COLO668 (cell line): ENCODE measurements at regions not wholly inside any gene's neighbourhood (a gene's known extent, or its start where the extent isn't known, plus 50 kb on each side); places are given as distances from the start of the nearest gene placed in this dataset.

Experiments
- DNase-seq: peaks from one replicate; lab custom pipeline; 2025; ENCODE audit not compliant: unreplicated experiment; lab: John Stamatoyannopoulos, UW

- DNase-seq: no peak
These were observed 260.8 kb upstream of the RRP15 start for GRCh38 chr1:218024211-218024720.

- no peak for DNase-seq
These were observed 259.6 kb upstream of the RRP15 start for GRCh38 chr1:218025454-218025853.

GRCh38 chr1:218027152-218027551 is 257.9 kb upstream of the RRP15 start:
- DNase-seq: no peak

GRCh38 chr1:218030846-218031245 is 254.2 kb upstream of the RRP15 start:
- DNase-seq: no peak

- no peak for DNase-seq
These were observed 253.2 kb upstream of the RRP15 start for GRCh38 chr1:218031901-218032300.

GRCh38 chr1:218034468-218034867 is 250.6 kb upstream of the RRP15 start:
- DNase-seq: no peak

DNA sequence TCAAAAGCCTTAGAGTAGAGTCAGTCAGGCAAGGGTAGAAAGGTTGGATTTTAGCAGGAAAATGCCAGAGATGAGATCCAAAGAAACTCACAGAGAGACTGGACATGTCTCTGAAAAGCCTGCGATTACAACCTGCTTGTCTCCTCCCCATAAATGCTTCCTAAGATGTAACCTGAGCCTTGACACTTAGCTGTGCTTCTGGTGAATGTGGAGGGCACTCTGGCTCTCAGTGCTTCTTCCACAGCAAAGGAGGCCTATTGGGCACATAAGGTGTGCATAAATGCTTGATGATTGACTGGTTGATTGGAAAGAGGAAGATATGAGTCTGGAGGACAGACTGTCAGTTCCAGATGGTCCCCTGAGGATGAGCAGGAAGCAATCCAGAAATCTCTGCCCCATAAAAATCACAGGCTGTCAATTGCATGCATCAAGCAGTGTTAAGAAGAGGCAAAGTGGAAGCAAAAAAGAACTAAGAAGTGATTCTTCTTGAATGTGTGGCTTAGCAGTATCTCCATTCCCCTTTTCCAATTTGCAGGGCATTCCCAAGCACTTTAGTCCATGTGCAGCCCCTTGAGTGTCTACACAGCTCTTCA is 236.2 kb upstream of the RRP15 start:
- no peak for DNase-seq

DNA sequence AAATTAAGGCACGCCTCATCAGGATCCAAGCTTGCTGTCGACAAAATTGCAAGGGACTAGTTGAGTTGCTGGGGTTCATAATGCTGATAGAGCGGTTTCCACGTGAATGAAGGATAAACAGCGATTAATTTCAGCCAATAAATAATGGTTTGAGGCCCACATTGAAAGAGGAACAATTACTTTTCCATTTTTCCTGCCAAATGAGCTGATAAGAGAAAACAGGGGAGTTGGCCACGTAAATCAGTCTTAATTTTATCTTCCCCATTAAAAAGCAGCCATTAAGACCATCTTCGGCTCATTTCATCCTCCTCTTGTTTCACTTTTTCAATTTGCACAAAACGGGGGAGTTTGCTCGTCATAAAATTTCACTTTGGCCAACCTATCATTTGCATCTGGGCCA is 235.5 kb upstream of the RRP15 start:
- DNase-seq: no peak

GRCh38 chr1:218058730-218059129 is 226.4 kb upstream of the RRP15 start:
- no peak for DNase-seq

- DNase-seq: no peak
These were observed 220.7 kb upstream of the RRP15 start for GRCh38 chr1:218064426-218064825.

- DNase-seq: no peak
These were observed 218.8 kb upstream of the RRP15 start for GRCh38 chr1:218066332-218066731.

GRCh38 chr1:218068241-218068640 is 216.9 kb upstream of the RRP15 start:
- DNase-seq: no peak

DNA sequence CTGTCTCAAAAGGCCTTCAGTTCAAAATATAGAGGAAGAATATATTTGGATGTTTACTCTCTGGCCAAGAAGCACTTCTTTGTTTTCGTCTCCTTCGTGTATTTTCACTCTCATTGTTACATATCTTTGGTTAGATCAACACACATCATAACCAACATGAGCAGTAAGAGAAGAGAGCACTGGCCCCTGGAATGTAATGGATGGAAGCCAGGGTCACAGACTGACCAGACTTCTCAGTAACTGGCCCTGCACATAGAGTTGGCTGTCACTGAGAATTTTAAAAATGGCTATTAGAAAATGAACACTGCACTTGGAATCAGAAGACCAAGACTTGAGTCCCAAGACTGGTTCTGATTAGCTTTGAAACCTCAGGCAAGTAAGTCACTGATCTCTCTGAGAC is 215.9 kb upstream of the RRP15 start:
- no peak for DNase-seq

GRCh38 chr1:218073062-218073461 is 212.0 kb upstream of the RRP15 start:
- no peak for DNase-seq

DNA sequence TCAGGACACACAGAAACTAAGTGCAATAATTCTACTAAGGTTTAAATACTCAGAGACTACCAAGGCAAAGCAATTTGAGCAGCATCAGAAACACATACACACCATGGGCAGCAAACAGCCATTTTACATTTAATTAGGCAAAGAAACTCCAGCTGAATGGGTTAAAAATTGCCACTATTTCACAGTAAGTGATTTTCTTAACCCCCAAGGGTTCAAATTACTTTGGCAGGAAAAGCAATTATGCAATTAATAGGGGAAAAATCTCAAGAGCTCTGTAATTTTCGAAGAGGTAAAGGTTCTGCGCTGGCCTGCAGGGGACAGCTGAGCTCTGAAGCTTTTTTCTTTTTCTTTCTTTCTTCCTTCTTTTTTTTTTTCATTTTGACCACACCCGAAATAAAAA is 206.2 kb upstream of the RRP15 start:
- DNase-seq: no peak

DNA sequence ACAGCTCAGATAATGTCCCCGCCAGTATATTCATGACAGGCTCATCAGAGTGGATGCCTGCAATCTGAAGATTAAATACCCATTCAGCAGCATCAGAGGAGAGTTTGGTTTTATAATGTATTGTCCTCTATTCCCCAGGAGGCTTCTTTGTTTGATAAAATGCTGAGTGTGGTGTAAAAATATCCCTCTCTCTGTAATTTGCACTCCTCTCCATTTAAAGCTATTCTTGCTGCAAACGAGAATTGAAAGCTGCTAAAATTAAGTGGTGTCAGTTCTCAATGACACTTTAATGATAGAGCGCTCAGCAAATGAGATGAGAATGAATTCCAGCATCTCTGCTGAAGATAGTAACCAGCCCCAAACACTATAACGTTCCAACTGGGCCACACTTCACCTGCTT is 205.7 kb upstream of the RRP15 start:
- DNase-seq: no peak

DNA sequence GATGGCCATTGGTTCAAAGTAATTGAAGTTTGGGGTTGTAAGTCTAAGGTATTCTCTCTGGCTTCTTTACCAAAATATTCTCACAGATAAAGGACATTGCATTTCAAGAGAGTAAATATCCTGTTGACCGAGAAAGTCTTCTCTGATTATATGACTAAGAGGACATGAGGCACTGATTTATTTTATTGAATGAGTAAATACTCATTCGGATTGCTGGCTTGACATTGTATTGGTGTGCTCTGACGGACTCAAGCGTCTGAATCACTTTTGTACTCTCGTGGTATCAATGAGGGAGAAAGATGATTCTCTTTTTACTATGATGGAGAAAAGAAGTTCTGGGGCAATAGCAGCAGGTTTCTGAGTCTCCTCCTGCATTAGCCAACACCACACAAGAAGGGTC is 205.3 kb upstream of the RRP15 start:
- DNase-seq: no peak

DNA sequence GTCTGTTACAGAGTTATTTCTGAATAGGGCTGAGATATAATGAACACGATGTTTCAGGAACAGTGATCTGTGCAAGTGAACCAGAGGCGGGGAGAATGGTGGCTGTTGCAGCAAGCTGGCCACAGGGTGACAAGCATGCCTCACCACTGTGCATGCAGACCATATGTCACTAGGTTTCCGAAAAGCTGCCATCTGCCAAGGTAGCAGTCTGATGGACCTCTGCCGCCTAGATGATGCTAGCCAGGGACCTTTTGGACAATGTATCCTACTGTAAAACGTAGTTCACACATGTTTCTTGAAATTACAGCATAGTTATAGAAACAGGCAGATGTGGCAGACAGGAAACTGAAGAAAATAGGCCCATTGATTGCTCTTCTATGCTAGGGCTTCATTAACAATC is 204.2 kb upstream of the RRP15 start:
- no peak for DNase-seq

DNA sequence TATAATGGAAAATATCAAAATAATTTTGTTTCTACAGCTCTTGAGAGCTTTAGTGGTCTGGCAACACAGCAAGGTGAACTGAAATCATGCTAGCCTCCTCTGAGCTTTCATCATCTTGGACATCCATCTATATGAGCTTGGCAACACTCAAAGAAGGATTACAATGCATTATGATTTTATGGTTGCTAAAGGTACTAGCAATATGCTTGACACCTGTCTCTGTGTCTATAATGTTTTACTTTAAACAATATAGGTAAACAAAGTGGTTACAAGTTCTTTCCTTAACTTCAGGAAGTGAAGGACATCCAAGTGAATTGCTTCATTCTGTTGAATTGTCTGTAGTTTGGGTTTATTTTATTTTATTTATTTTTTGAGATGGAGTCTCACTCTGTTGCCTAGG is 203.7 kb upstream of the RRP15 start:
- DNase-seq: no peak

DNA sequence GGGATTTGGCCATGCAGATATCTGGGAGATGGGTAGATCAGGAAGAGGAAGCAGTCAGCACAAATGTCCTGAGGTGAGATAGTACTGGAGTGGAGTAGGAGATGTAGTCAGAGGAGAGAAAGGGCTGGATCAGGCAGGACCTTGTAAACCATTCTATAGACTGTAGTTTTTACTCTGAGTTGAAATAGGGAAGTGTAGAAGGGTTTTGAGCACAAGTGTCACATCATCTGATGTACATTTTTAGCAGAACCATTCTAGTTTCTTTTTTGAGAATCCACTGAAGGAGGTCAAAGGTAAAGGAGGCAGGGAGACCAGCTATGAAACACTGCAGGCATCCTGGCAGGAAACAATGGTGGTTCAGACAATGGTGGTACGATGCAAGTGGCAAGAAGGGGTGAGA is 194.6 kb upstream of the RRP15 start:
- no peak for DNase-seq

DNA sequence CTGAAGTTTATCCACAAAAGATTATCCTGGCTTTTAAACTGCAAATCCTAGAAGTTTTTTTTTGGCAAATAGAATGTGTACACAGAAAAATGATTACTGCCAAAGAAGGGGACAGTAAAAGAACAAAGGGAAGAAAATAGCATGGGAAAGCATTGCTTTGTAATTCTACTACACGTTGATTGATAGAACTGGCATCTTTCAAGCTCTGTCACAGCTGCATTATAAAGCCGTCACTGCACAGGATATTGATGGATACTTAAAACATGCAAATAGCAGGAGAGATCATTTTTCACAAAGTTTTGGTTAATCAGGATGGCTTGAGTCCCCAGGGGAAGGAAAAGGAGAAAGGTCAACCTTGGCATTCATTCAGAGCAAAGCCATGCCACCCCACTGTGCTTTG is 183.7 kb upstream of the RRP15 start:
- DNase-seq: no peak

- no peak for DNase-seq
These were observed 177.1 kb upstream of the RRP15 start for GRCh38 chr1:218108034-218108433.

- DNase-seq: no peak
These were observed 172.2 kb upstream of the RRP15 start for GRCh38 chr1:218112862-218113261.

DNA sequence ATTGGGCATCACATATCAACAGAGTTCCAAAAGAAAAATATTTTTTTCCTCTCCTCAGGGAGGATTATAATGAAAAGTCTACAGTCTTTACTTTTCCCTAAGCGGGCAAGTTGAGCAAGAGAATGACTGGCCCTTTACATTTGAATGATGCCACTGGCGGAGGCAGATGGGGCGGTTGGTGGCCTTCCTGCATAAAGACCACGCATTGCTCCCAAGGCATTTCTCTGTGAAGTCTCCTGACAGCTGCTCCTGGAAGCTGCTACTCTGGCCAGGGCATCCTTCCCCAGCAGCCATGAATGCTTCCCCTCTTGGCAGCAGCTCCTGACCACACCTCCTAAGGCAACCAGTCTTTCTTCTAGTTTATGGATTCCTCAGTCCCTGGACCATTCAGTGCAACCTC is 161.1 kb upstream of the RRP15 start:
- no peak for DNase-seq
